CD4-positive, alpha-beta T cell (primary cell): ENCODE measurements at regions not wholly inside any gene's neighbourhood (a gene's known extent, or its start where the extent isn't known, plus 50 kb on each side); places are given as distances from the start of the nearest gene placed in this dataset.

Source experiments
- ATAC-seq: fragments of 200-7000 bp; cut with Tn5 transposase; one replicate; pipeline ENCODE4 v1.10.0; 2022; ENCODE audit warnings: mild to moderate bottlenecking; ENCODE audit not compliant: poor library complexity
- CTCF ChIA-PET: fragments of 350-600 bp; sonication (Branson Sonifier 250); formaldehyde crosslinking; loops from one replicate; lab custom pipeline; 2021; ENCODE audit warnings: antibody characterized with exemption, inconsistent platforms; lab: Charles Lee
- POLR2A ChIA-PET: fragments of 350-600 bp; sonication (Branson Sonifier 250); formaldehyde crosslinking; loops from one replicate; lab custom pipeline; 2021; ENCODE audit warnings: antibody characterized with exemption, inconsistent platforms; lab: Charles Lee
- DNase-seq, 14 experiments: peaks; one replicate each; pipeline ENCODE4 v3.0.0-alpha.2; 2013 to 2020; ENCODE audit warnings: mixed read lengths in 2 of 14
- H3K27ac ChIP-seq, 2 donors: one replicate each; pipeline versions ENCODE4 v1.5.1 to v1.7.0; 2013; ENCODE audit warnings: low read length in 2 of 2, low read depth in 1 of 2, mild to moderate bottlenecking in 1 of 2
- H3K27me3 ChIP-seq, 2 experiments: 1 replicate in 1 of 2; 2 replicates in 1 of 2; pipeline versions ENCODE4 v1.6.1 to v1.7.0; 2013; ENCODE audit warnings: low read length in 2 of 2, control low read depth in 1 of 2, mild to moderate bottlenecking in 1 of 2, moderate library complexity in 1 of 2; ENCODE audit not compliant: insufficient read depth in 2 of 2, control insufficient read depth in 1 of 2
- H3K36me3 ChIP-seq: one replicate; pipeline ENCODE4 v1.6.1; 2013; ENCODE audit warnings: low read length, control low read depth; ENCODE audit not compliant: insufficient read depth
- H3K4me1 ChIP-seq: one replicate; pipeline ENCODE4 v1.6.1; 2013; ENCODE audit warnings: low read length, control low read depth; ENCODE audit not compliant: insufficient read depth
- H3K4me3 ChIP-seq: one replicate; pipeline ENCODE4 v1.5.1; 2013; ENCODE audit warnings: mild to moderate bottlenecking, low read length, moderate library complexity
- H3K9me3 ChIP-seq, 2 experiments: 1 replicate in 1 of 2; 2 replicates in 1 of 2; pipeline versions ENCODE4 v1.6.1 to v1.7.0; 2013; ENCODE audit warnings: low read length in 2 of 2, mild to moderate bottlenecking in 2 of 2, control low read depth in 1 of 2, moderate library complexity in 1 of 2; ENCODE audit not compliant: control insufficient read depth in 1 of 2, insufficient read depth in 1 of 2
- H3K27ac Mint-ChIP-seq: one replicate; pipeline ENCODE4 v1.8.0; 2020; ENCODE audit warnings: mixed read lengths
- H3K27me3 Mint-ChIP-seq: one replicate; pipeline ENCODE4 v1.8.0; 2021; ENCODE audit warnings: mixed read lengths
- H3K36me3 Mint-ChIP-seq: one replicate; pipeline ENCODE4 v1.8.0; 2021; ENCODE audit warnings: low read depth, mixed read lengths
- H3K4me1 Mint-ChIP-seq: one replicate; pipeline ENCODE4 v1.8.0; 2021; ENCODE audit warnings: low read depth, mixed read lengths
- H3K4me3 Mint-ChIP-seq: one replicate; pipeline ENCODE4 v1.8.0; 2020; ENCODE audit warnings: mild to moderate bottlenecking, mixed read lengths
- H3K9me3 Mint-ChIP-seq: one replicate; pipeline ENCODE4 v1.8.0; 2020; ENCODE audit warnings: mixed read lengths
- intact Hi-C, 2 experiments: fragments of 100-400 bp; cut with DNase I in 1 of 2; cut with micrococcal nuclease in 1 of 2; formaldehyde crosslinking; loops; one replicate each; pipeline versions ENCODE4 v1.15.1 to v1.9.0; 2023 to 2025; cut with DNase I, micrococcal nuclease
- TF ChIP-seq, protein P1 (sequence below): fragments of 200-600 bp; IDR thresholded peaks from one replicate; pipeline ENCODE4 v1.8.0; 2022; ENCODE audit warnings: antibody characterized with exemption, mild to moderate bottlenecking

DNA sequence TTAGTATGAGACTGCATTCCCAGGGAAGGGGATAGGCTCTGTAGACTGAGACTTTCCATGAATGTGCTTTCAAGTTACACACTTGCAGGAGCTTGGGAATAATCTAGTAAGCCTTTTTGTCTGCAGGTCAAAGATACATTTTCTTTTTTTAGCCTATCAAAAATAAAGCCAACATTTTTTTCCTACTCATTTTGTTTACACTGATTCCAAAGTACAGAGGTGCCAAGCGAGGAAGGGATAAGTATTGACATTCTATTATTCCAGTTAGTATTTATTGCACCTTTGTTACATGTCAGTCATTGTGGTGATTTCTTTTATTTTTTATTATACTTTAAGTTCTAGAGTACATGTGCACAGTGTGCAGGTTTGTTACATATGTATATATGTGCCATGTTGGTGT, 413.0 kb upstream of the CHORDC1 start:
- ATAC-seq (no peak), DNase-seq (no peak)
- no peaks in the 10 kb centered on the region for H3K27me3 ChIP-seq
- H3K27ac ChIP-seq, result no peak overlapping the region
- CTCF ChIA-PET, result no interaction called here
- Mint-ChIP-seq H3K4me1 (no peaks in the 10 kb centered on the region), H3K27me3 (no peaks in the 10 kb centered on the region), H3K36me3 (no peaks in the 10 kb centered on the region), H3K27ac (no peak overlapping the region), H3K9me3 (peaks cover 2% of the 10 kb centered on the region), H3K4me3 (no peak overlapping the region)
- no peaks in the 10 kb centered on the region for H3K36me3 ChIP-seq
- H3K9me3 ChIP-seq, result no peaks in the 10 kb centered on the region
- no peak overlapping the region for H3K4me3 ChIP-seq
- TF ChIP-seq, protein P1, sequence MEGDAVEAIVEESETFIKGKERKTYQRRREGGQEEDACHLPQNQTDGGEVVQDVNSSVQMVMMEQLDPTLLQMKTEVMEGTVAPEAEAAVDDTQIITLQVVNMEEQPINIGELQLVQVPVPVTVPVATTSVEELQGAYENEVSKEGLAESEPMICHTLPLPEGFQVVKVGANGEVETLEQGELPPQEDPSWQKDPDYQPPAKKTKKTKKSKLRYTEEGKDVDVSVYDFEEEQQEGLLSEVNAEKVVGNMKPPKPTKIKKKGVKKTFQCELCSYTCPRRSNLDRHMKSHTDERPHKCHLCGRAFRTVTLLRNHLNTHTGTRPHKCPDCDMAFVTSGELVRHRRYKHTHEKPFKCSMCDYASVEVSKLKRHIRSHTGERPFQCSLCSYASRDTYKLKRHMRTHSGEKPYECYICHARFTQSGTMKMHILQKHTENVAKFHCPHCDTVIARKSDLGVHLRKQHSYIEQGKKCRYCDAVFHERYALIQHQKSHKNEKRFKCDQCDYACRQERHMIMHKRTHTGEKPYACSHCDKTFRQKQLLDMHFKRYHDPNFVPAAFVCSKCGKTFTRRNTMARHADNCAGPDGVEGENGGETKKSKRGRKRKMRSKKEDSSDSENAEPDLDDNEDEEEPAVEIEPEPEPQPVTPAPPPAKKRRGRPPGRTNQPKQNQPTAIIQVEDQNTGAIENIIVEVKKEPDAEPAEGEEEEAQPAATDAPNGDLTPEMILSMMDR, result no peak
- POLR2A ChIA-PET, result no interaction called here
- H3K4me1 ChIP-seq, result no peaks in the 10 kb centered on the region
- intact Hi-C loops, result no loop called here

DNA sequence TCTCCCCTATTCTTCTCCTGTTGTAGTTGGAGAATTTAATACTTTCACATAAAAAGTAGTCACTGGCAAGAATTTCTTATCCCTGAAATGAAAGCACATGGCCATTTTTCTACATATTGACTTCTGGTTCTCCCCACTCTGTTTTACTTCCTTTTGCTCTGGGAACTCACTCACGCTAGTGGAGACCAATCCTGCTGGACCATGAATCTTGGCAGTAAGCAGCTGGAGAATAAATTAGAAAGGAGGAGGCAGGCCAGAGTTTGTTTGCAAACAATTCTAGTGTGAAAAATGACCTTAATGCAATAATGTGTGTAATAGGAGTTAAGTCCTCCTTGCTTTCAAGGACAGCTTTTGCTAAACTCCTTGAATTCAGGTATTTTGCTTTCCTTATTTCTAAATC, 412.3 kb upstream of the CHORDC1 start:
- CTCF ChIA-PET, result no interaction called here
- no peaks in the 10 kb centered on the region for H3K27me3 ChIP-seq
- DNase-seq, result no peak
- no peaks in the 10 kb centered on the region for H3K9me3 ChIP-seq
- H3K27ac Mint-ChIP-seq, result no peak overlapping the region
- intact Hi-C loops, result no loop called here
- no peaks in the 10 kb centered on the region for H3K36me3 ChIP-seq
- POLR2A ChIA-PET, result no interaction called here
- H3K27me3 Mint-ChIP-seq, result no peaks in the 10 kb centered on the region
- H3K4me3 Mint-ChIP-seq, result no peak overlapping the region
- no peak overlapping the region for H3K4me3 ChIP-seq
- peaks cover 2% of the 10 kb centered on the region for H3K9me3 Mint-ChIP-seq
- H3K27ac ChIP-seq, result no peak overlapping the region
- H3K4me1 ChIP-seq, result no peaks in the 10 kb centered on the region
- H3K36me3 Mint-ChIP-seq, result no peaks in the 10 kb centered on the region
- TF ChIP-seq, protein P1, result no peak
- ATAC-seq, result no peak
- no peaks in the 10 kb centered on the region for H3K4me1 Mint-ChIP-seq

DNA sequence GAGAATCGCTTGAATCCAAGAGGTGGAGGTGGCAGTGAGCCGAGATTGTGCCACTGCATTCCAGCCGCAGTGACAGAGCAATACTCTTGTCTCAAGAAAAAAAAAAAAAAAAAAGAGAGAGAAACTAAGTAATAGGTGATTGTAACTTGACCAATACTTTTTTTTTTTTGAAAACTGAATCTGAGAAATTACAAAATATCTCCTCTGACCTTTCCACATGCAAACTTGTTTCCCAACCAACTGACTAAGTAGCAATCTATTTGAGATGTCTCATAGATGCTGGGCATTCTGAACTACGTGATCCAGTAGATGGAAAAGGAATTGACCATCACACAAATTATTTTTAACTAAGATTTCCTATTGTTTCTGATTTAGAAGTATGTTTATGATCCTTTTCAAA, 407.3 kb upstream of the CHORDC1 start:
- H3K9me3 Mint-ChIP-seq, result peaks cover 4% of the 10 kb centered on the region
- DNase-seq (no peak), ATAC-seq (no peak)
- no peaks in the 10 kb centered on the region for H3K4me1 ChIP-seq
- no peaks in the 10 kb centered on the region for H3K27me3 Mint-ChIP-seq
- H3K4me1 Mint-ChIP-seq, result no peaks in the 10 kb centered on the region
- no peaks in the 10 kb centered on the region for H3K36me3 ChIP-seq
- no peak overlapping the region for H3K4me3 Mint-ChIP-seq
- H3K27me3 ChIP-seq, result no peaks in the 10 kb centered on the region
- POLR2A ChIA-PET, result no interaction called here
- H3K27ac ChIP-seq, result no peak overlapping the region
- TF ChIP-seq, protein P1, result no peak
- CTCF ChIA-PET, result no interaction called here
- H3K9me3 ChIP-seq, result peaks cover 0 to 4% of the 10 kb centered on the region in 2 experiments
- no peak overlapping the region for H3K4me3 ChIP-seq
- H3K36me3 Mint-ChIP-seq, result no peaks in the 10 kb centered on the region
- intact Hi-C loops, result no loop called here
- H3K27ac Mint-ChIP-seq, result no peak overlapping the region
